ENCODE measurements at regions not wholly inside any gene's neighbourhood (a gene's known extent, or its start where the extent isn't known, plus 50 kb on each side); places are given as distances from the start of the nearest gene placed in this dataset.

DNA sequence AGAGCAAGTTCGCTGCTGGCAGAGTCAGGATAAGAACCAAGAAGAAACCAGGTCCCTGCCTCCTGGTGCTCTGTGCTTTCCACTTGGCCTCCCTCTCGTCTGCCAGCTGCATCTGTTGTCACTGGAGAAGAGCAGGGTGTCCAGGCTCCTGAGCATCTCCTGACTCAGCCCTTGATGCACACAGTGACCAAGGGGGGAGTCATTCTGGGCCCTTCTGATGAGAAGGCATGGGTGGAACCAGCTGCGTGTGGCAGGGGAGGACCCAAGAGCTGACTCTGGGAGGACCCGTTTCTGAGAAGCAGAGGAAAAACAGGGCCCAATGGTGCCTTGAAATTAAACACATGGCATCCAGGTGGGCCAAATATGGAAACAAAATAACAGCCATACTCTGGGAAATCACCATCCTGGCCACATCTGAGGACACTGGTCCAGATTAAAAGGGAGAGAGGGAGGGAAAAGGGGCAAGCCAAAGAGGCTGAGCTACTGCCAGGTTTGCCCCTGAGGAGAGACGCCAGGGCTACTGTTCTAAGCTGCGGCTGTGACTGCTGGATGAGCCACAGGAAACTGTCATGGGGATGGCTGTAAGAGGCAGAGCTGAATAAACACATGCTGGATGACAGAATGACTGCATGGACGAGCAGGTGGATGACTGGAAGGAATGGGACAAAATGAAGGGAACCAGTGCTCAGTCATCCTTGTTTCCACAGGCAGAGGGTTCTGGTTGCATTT is 58.1 kb upstream of the CA12 start:
- no peaks in the 10 kb centered on the region for H3K36me3 ChIP-seq
- no peak overlapping the region for H3K4me3 ChIP-seq
- H3K27ac ChIP-seq = no peak overlapping the region
- TF ChIP-seq, protein P1, sequence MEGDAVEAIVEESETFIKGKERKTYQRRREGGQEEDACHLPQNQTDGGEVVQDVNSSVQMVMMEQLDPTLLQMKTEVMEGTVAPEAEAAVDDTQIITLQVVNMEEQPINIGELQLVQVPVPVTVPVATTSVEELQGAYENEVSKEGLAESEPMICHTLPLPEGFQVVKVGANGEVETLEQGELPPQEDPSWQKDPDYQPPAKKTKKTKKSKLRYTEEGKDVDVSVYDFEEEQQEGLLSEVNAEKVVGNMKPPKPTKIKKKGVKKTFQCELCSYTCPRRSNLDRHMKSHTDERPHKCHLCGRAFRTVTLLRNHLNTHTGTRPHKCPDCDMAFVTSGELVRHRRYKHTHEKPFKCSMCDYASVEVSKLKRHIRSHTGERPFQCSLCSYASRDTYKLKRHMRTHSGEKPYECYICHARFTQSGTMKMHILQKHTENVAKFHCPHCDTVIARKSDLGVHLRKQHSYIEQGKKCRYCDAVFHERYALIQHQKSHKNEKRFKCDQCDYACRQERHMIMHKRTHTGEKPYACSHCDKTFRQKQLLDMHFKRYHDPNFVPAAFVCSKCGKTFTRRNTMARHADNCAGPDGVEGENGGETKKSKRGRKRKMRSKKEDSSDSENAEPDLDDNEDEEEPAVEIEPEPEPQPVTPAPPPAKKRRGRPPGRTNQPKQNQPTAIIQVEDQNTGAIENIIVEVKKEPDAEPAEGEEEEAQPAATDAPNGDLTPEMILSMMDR (IDR thresholded peaks at IDR 0.05 in 4 of 5, conservative IDR thresholded peaks at IDR 0.05 in 1 of 5) = no peak
- TF ChIP-seq POLR2A (IDR thresholded peaks at IDR 0.05) = no peak
- ATAC-seq (no peak), DNase-seq (no peak)
- H3K4me1 ChIP-seq = peaks cover 4 to 7% of the 10 kb centered on the region in 2 donors
- intact Hi-C loops (cut with DNase I; ENCODE audit: low total_unique reads) = no loop called here
- H3K9me3 ChIP-seq = no peaks in the 10 kb centered on the region
- in situ Hi-C loops (cut with MboI; ENCODE audit: low sequenced_read_pairs in 4 of 4) = no loop called here
- H3K27me3 ChIP-seq = no peaks in the 10 kb centered on the region

DNA sequence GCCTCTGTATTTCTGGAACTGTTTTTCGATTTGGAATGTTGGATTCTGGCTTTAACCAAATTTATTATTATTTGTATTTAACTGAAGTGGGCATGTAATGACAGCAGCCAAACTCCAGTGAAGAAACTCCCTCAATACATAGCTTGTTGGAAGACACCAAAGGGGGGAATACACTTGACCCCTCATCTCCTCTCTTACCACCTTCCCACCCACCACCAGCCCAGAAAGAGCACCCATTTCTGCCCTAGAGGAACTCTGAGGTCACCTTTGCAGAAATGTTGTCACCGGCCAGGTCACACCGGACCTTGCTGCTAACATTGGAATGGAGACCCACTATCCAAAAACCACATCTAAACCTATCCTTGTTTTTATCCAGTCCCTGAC is 58.6 kb upstream of the CA12 start:
- no peak for DNase-seq
- Histone ChIP-seq H3K36me3 (no peaks in the 10 kb centered on the region), H3K9me3 (no peaks in the 10 kb centered on the region), H3K27ac (no peak overlapping the region), H3K4me1 (peaks cover 4 to 7% of the 10 kb centered on the region in 2 donors), H3K4me3 (no peak overlapping the region), H3K27me3 (no peaks in the 10 kb centered on the region)
- intact Hi-C loops (cut with DNase I; ENCODE audit: low total_unique reads) (no loop called here), in situ Hi-C loops (cut with MboI; ENCODE audit: low sequenced_read_pairs in 4 of 4) (no loop called here)
- TF ChIP-seq POLR2A (IDR thresholded peaks at IDR 0.05) = no peak
- TF ChIP-seq, protein P1 (IDR thresholded peaks at IDR 0.05 in 4 of 5, conservative IDR thresholded peaks at IDR 0.05 in 1 of 5) = no peak
- no peak for ATAC-seq

DNA sequence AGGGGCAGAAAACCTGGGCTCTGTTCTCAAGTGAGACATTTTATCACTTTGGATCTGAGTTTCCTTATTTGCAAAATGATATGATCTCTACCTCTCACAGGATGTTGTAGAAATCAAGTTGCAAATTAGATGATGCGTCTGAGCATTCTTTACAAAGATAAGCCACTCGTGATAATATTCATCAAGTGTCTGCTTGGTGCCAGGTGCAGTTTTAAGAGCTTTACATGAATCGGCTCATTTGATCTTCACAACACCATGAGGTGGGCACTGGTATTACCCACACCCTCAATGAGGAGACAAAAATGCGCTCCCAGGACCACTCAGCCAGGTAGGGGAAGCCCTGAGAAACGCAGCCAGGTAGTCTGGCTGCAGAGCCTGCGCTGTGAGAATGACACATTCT is 59.1 kb upstream of the CA12 start:
- no peak for ATAC-seq
- Histone ChIP-seq H3K4me1 (peaks cover 4 to 7% of the 10 kb centered on the region in 2 donors), H3K27ac (no peak overlapping the region), H3K9me3 (no peaks in the 10 kb centered on the region), H3K4me3 (no peak overlapping the region), H3K36me3 (no peaks in the 10 kb centered on the region), H3K27me3 (no peaks in the 10 kb centered on the region)
- TF ChIP-seq POLR2A (IDR thresholded peaks at IDR 0.05) = no peak
- TF ChIP-seq, protein P1 (IDR thresholded peaks at IDR 0.05 in 4 of 5, conservative IDR thresholded peaks at IDR 0.05 in 1 of 5) = no peak
- no peak for DNase-seq
- in situ Hi-C loops (cut with MboI; ENCODE audit: low sequenced_read_pairs in 4 of 4) = no loop called here
- intact Hi-C loops (cut with DNase I; ENCODE audit: low total_unique reads) = no loop called here

DNA sequence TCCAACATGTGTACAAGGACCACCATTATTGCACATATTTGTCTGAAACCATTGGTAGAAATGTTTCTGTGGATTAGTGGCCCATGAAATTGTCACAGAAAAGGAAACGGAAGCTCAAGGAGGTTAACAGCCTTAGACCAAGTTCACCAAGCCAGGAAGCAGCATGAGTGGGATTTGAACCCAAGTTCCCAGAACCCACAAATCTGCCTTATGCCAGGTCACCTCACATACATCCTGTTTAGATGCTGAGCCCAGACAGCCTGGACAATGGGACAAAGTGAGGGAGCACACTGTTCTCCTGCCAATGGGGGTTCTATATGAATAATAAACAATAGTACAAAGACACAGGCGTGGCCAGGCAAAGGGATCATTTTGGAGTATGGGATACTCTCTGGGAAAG is 59.6 kb upstream of the CA12 start:
- H3K4me3 ChIP-seq = no peak overlapping the region
- in situ Hi-C loops (cut with MboI; ENCODE audit: low sequenced_read_pairs in 4 of 4) (no loop called here), intact Hi-C loops (cut with DNase I; ENCODE audit: low total_unique reads) (no loop called here)
- peaks cover 4 to 7% of the 10 kb centered on the region in 2 donors for H3K4me1 ChIP-seq
- H3K27ac ChIP-seq = no peak overlapping the region
- no peak for TF ChIP-seq POLR2A (IDR thresholded peaks at IDR 0.05)
- TF ChIP-seq, protein P1 (IDR thresholded peaks at IDR 0.05 in 4 of 5, conservative IDR thresholded peaks at IDR 0.05 in 1 of 5) = no peak
- H3K27me3 ChIP-seq = no peaks in the 10 kb centered on the region
- no peak for ATAC-seq
- DNase-seq = no peak
- no peaks in the 10 kb centered on the region for H3K36me3 ChIP-seq
- no peaks in the 10 kb centered on the region for H3K9me3 ChIP-seq

DNA sequence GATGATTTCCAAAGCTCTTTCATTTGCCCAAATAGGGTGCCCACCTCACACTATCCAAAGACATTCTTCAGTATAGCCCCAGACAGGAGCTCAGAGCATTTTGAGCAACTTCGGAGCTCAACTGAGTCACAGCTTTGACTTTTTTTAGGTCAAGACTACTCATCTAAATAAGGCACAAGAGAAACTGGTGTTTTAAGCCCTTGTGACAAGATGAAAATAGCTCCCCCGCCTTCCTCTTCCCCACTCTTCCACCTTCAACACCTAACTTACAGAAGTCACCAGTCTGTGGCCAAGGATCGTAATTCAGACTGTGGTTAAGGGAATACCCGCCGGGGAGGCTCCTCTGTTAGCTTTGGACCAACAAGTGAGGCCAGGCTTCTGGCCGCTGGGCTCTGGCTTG is 60.4 kb upstream of the CA12 start:
- in situ Hi-C loops (cut with MboI; ENCODE audit: low sequenced_read_pairs in 4 of 4) = no loop called here
- no peaks in the 10 kb centered on the region for H3K9me3 ChIP-seq
- no peaks in the 10 kb centered on the region for H3K36me3 ChIP-seq
- H3K4me1 ChIP-seq = peaks cover 0 to 1% of the 10 kb centered on the region in 2 donors
- ATAC-seq (no peak), DNase-seq (no peak)
- H3K27ac ChIP-seq = no peak overlapping the region
- intact Hi-C loops (cut with DNase I; ENCODE audit: low total_unique reads) = no loop called here
- no peak overlapping the region for H3K4me3 ChIP-seq
- H3K27me3 ChIP-seq = no peaks in the 10 kb centered on the region
- TF ChIP-seq POLR2A (IDR thresholded peaks at IDR 0.05) = no peak
- TF ChIP-seq, protein P1 (IDR thresholded peaks at IDR 0.05 in 4 of 5, conservative IDR thresholded peaks at IDR 0.05 in 1 of 5) = no peak
